Activated naive CD8-positive, alpha-beta T cell treated with anti-CD3 and anti-CD28 coated beads, Interleukin-2, amount 50 U/mL, for 24 hours (primary cell): ENCODE measurements at regions not wholly inside any gene's neighbourhood (a gene's known extent, or its start where the extent isn't known, plus 50 kb on each side); places are given as distances from the start of the nearest gene placed in this dataset.
"Not testable (repeated sequence)": the region's sequence is repeated elsewhere in the genome, so short reads cannot be mapped to it uniquely, and the experiment has no call there.

ENCODE experiments used
- ATAC-seq: fragments of 150-1000 bp; cut with Tn5 transposase; one replicate; pipeline ENCODE4 v1.10.0; 2021
- DNase-seq: peaks from one replicate; pipeline ENCODE4 v3.0.0; 2021
- H3K27ac Mint-ChIP-seq: one replicate; pipeline ENCODE4 v1.8.0; 2021; ENCODE audit warnings: mild to moderate bottlenecking, mixed read lengths
- H3K27me3 Mint-ChIP-seq: one replicate; pipeline ENCODE4 v1.8.0; 2021; ENCODE audit warnings: mixed read lengths
- H3K36me3 Mint-ChIP-seq: one replicate; pipeline ENCODE4 v1.8.0; 2021; ENCODE audit warnings: low read depth, mixed read lengths
- H3K4me1 Mint-ChIP-seq: one replicate; pipeline ENCODE4 v1.8.0; 2021; ENCODE audit warnings: mixed read lengths
- H3K4me3 Mint-ChIP-seq: one replicate; pipeline ENCODE4 v1.8.0; 2021; ENCODE audit warnings: mild to moderate bottlenecking, moderate library complexity, mixed read lengths
- H3K9me3 Mint-ChIP-seq: one replicate; pipeline ENCODE4 v1.8.0; 2021; ENCODE audit warnings: mixed read lengths

DNA sequence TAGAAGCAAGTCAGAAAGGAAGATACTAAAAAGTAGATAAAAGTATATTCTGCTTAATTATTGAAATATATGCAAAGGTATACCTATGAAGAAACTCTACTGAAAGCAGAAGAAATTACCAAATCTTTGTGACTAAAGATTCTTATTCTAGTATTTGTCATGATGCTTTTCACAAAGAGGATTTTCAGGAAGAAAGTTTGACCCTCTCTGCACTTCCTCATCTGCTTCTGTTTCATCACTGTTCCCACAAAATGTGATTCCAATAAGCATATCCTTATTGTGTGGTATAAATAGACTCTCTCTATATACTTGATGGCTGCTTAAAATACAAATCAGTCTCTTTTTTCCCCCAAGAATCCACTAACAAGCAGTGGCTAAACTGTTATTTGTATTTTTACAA lies 2139.6 kb upstream of the ACO1 start:
- Mint-ChIP-seq H3K4me1 (no peaks in the 10 kb centered on the region), H3K27me3 (no peaks in the 10 kb centered on the region), H3K9me3 (no peaks in the 10 kb centered on the region), H3K27ac (no peak overlapping the region), H3K4me3 (no peak overlapping the region), H3K36me3 (no peaks in the 10 kb centered on the region)
- DNase-seq (no peak), ATAC-seq (no peak)

DNA sequence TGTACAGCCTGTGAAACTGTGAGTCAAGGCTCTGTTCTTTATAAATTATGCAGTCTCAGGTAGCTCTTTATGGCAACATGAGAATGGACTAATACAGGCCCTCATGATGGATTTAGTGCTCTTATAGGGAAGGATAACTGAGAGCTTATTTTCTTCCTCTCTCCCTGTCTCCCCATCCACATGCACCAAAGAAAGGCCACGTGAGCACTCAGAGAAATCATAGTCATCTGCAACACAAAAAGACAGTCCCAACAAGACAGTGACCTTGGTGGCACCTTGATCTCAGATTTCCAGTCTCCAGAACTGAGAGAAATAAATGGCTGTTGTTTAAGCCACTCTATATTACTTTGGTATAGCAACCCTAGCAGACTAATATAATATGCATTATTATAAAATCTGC lies 2133.6 kb upstream of the ACO1 start:
- ATAC-seq, result no peak
- no peaks in the 10 kb centered on the region for H3K27me3 Mint-ChIP-seq
- no peak overlapping the region for H3K27ac Mint-ChIP-seq
- no peaks in the 10 kb centered on the region for H3K36me3 Mint-ChIP-seq
- H3K4me3 Mint-ChIP-seq, result no peak overlapping the region
- no peaks in the 10 kb centered on the region for H3K4me1 Mint-ChIP-seq
- DNase-seq, result no peak
- no peaks in the 10 kb centered on the region for H3K9me3 Mint-ChIP-seq

DNA sequence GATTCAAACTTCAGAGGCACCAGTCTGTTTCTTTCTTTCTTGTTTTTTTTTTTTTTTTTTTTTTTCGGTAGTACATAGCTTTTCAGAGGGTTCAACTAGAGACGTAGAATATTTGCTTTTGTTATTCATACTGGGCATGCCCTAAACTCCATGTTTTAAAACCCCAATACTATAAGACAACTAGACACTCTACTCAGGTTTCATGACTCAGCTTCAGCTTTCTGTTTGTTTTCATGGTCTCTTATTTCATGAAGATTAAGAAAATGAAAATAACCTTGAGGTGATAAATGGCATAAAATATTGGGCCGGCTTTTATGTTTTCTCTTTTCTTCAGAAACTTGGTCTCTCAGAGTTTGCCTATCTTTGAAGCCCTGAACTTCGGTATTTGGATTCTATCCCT lies 2126.3 kb upstream of the ACO1 start:
- Mint-ChIP-seq H3K36me3 (no peaks in the 10 kb centered on the region), H3K9me3 (peaks cover 23% of the 10 kb centered on the region), H3K27ac (no peak overlapping the region), H3K27me3 (no peaks in the 10 kb centered on the region), H3K4me3 (no peak overlapping the region), H3K4me1 (no peaks in the 10 kb centered on the region)
- no peak for ATAC-seq
- no peak for DNase-seq

DNA sequence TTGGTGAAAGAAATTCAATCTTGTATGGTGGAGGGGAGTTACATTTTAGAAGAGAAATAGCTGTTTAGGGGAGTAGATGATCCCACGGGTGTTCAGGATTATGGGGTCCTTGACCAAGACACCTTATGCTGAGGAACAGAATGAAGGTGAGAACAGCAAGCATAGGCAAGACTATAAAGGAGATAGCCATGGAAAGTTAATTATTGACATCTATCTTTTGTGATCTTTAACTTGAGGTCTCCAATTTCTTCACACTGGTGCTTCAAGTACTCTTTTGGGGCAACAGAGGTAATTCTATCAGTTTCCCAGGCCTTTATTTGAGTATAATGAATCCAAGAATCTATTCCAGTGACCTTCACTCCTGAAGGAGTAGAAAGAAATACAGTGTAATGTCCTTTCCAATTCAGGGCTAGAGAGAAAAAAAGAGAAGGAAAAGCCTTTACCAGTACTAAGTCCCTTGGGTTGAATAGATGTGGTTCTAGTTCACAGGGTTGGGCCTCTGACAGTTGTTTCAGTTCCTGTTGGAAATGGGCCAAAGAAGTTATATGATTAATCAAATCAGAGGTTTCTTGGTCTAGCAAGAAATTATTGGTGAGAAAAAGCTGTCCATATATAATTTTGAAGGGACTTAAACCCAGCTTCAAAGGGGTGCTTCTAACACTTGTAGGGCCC lies 2104.1 kb upstream of the ACO1 start:
- peaks cover 6% of the 10 kb centered on the region for H3K9me3 Mint-ChIP-seq
- ATAC-seq (no peak), DNase-seq (no peak)
- no peak overlapping the region for H3K27ac Mint-ChIP-seq
- no peaks in the 10 kb centered on the region for H3K4me1 Mint-ChIP-seq
- no peaks in the 10 kb centered on the region for H3K36me3 Mint-ChIP-seq
- no peak overlapping the region for H3K4me3 Mint-ChIP-seq
- no peaks in the 10 kb centered on the region for H3K27me3 Mint-ChIP-seq

DNA sequence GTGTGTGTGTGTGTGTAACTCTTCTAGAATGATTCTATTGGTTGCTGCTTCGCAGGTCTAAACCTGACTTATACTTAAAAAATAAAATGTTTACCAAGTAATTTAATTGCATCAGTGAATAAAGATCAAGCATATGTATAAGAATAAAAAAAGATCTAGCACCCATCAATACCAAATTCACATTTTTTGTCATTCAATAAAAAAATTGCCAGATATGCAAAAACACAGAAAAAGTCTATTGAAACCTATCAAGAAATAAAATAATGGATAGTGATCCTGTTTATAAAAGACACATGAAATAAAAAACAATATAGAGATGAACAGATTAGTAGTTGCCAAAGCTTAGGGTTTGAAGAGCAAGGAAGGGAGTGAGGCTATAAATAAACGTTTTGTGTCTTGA lies 2095.0 kb upstream of the ACO1 start:
- DNase-seq (no peak), ATAC-seq (no peak)
- Mint-ChIP-seq H3K4me1 (no peaks in the 10 kb centered on the region), H3K9me3 (no peaks in the 10 kb centered on the region), H3K27ac (no peak overlapping the region), H3K27me3 (no peaks in the 10 kb centered on the region), H3K4me3 (no peak overlapping the region), H3K36me3 (no peaks in the 10 kb centered on the region)

DNA sequence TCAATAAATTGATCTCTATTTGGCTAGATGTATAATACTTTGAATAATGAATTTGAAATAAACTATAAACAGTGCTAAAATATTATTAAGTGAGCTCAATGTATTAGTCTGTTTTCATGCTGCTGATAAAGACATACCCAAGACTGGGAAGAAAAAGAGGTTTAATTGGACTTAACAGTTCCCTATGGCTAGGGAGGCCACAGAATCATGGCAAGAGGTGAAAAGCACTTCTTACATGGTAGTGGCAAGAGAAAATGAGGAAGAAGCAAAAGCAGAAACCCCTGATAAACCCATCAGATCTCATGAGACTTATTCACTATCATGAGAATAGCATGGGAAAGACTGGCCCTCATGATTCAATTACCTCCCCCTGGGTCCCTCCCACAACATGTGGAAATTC lies 2092.4 kb upstream of the ACO1 start:
- not testable (repeated sequence) for H3K4me3 Mint-ChIP-seq, H3K36me3 Mint-ChIP-seq, DNase-seq, H3K27me3 Mint-ChIP-seq, H3K9me3 Mint-ChIP-seq, ATAC-seq, H3K4me1 Mint-ChIP-seq, H3K27ac Mint-ChIP-seq

DNA sequence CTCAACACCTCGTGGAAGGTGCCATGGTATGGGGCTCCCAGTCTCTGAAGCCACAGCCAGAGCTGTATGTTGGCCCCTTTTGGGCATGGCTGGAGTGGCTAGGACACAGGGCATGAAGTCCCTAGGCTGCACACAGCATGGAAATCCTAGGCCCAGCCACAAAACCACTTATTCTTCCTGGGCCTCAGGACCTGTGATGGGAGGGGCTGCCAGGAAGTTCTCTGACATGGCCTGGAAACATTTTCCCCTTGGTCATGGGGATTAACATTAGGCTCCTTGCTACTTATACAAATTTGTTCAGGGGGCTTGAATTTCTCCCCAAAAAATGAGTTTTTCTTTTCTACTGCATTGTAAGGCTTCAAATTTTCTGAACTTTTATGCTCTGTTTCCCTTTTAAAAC lies 2091.2 kb upstream of the ACO1 start:
- Mint-ChIP-seq H3K9me3 (no peaks in the 10 kb centered on the region), H3K27me3 (no peaks in the 10 kb centered on the region), H3K4me1 (no peaks in the 10 kb centered on the region), H3K36me3 (no peaks in the 10 kb centered on the region), H3K27ac (no peak overlapping the region), H3K4me3 (no peak overlapping the region)
- no peak for ATAC-seq
- no peak for DNase-seq

DNA sequence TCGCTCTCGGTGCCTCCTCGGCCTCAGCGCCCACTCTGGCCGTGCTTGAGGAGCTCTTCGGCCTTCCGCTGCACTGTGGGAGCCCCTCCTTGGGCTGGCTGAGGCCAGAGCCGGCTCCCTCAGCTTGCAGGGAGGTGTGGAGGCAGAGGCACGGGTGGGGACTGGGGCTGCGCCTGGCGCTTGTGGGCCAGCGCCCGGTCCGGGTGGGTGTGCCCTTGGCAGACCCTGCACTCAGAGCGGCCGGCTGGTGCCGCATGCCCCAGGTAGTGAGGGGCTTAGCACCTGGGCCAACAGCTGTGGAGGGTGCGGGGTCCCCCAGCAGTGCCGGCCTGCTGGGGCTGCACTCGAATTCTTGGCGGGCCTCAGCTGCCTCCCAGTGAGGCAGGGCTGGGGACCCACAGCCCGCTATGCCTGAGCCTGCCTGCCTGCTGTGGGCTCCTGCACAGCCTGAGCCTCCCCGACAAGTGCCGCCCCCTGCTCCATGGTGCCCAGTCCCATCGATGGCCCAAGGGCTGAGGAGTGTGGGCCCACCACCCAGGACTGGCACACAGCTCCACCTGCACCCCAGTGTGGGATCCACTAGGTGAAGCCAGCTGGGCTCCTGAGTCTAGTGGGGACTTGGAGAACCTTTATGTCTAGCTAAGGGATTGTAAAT lies 2085.2 kb upstream of the ACO1 start:
- no peaks in the 10 kb centered on the region for H3K27me3 Mint-ChIP-seq
- H3K27ac Mint-ChIP-seq, result no peak overlapping the region

DNA sequence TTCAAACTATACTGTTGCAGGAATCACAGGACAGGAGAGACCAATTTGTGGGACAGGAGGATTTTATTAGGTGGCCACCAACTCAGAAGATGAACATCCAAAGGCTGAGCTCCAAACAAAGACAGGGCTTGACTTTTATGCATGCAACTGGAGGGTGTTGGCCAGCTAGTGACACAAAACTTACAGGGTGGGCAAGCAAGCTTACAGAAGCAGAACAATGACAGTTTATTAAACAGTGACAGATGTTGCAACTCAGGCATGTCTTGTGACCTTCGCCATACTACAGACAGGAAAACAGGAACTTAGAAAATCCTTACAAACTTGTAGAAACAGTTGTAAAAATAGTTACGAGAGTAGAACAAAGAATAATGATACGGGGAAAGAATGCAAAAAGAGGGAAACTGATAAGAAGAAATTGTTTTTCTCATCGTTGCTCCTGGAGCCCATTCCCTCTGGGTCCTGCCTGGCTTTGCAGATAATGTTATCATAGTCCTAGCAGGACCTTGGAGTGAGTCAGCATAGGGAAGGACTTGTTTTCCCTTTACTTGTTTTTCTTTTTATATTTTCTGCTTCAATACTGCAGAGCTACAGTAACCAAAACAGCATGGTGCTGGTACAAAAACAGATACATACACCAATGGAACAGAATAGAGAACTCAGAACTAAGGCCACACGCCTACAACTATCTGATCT lies 2083.0 kb upstream of the ACO1 start:
- ATAC-seq, result no peak

More for the DNA sequence above, 2085.2 kb upstream of the ACO1 start:
- H3K4me1 Mint-ChIP-seq, result no peaks in the 10 kb centered on the region
- DNase-seq, result no peak
- H3K4me3 Mint-ChIP-seq, result no peak overlapping the region
- ATAC-seq, result no peak
- H3K9me3 Mint-ChIP-seq, result peaks cover 6% of the 10 kb centered on the region
- no peaks in the 10 kb centered on the region for H3K36me3 Mint-ChIP-seq

DNA sequence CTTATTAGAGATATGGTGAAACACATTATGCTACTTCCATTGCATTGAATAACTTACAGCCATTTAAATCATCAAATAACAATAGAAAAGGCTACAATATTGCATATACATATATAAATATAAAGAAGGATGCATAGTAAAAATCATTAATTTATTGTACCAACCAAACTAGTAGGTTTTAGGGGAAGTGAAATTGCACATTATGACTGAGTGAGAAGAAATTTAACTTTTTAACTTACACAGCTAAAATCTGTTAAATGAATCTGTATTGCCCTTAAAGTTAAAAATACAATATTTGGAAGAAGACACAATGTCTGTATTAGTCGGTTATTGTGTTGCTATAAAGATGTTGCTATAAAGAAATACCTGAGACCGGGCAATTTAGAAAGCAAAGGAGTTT lies 2073.7 kb upstream of the ACO1 start:
- no peak overlapping the region for H3K4me3 Mint-ChIP-seq
- no peaks in the 10 kb centered on the region for H3K36me3 Mint-ChIP-seq

More for the DNA sequence above, 2083.0 kb upstream of the ACO1 start:
- no peak for DNase-seq
- H3K27ac Mint-ChIP-seq, result no peak overlapping the region
- no peaks in the 10 kb centered on the region for H3K27me3 Mint-ChIP-seq
- H3K36me3 Mint-ChIP-seq, result no peaks in the 10 kb centered on the region
- H3K4me3 Mint-ChIP-seq, result no peak overlapping the region
- H3K4me1 Mint-ChIP-seq, result no peaks in the 10 kb centered on the region
- H3K9me3 Mint-ChIP-seq, result peaks cover 9% of the 10 kb centered on the region

DNA sequence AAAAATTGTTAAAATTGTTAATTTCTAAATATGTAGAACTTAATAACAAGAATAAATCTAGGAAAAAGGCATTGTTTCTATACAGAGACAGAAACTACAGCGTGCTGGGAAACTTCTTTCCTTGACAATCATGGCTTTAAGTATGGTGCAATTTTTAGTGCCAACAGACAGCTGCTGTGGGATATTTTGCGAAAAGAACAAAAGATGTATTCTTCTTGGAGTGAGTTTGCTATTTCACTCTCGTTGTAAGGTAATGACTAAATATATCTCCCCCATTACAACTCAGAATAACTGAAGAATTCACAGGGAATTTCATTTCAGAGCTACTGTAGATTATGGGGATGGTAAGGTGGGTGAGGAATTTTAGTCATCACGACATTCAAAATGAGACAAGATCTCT lies 2055.0 kb upstream of the ACO1 start:
- H3K27me3 Mint-ChIP-seq, result no peaks in the 10 kb centered on the region
- no peak overlapping the region for H3K4me3 Mint-ChIP-seq

More for the DNA sequence above, 2073.7 kb upstream of the ACO1 start:
- H3K9me3 Mint-ChIP-seq, result peaks cover 6% of the 10 kb centered on the region
- no peak for DNase-seq
- no peak overlapping the region for H3K27ac Mint-ChIP-seq
- no peaks in the 10 kb centered on the region for H3K27me3 Mint-ChIP-seq
- H3K4me1 Mint-ChIP-seq, result no peaks in the 10 kb centered on the region
- ATAC-seq, result no peak

DNA sequence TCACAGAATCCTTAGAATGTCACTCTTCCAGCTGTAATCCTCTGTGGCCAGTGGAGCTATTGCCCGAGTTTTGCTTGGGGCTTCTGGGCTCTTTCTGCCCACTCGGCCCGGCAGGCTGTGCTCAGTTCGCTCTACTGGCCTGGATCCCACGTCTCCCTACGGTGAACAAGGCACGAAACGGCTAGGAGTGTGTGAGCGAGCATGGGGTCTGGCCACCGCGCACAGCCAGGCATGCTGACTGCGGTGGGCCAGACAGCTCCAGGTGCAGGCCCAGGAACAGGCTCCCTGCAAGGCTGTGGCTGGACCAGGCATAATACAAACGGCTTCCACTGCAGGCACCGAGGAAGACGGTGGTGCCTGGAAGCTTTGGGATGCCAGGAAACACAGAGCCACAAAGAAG lies 2035.5 kb upstream of the ACO1 start:
- no peaks in the 10 kb centered on the region for H3K4me1 Mint-ChIP-seq
- no peaks in the 10 kb centered on the region for H3K36me3 Mint-ChIP-seq
- H3K9me3 Mint-ChIP-seq, result peaks cover 4% of the 10 kb centered on the region
- DNase-seq (no peak), ATAC-seq (no peak)
- H3K27ac Mint-ChIP-seq, result no peak overlapping the region
- H3K27me3 Mint-ChIP-seq, result no peaks in the 10 kb centered on the region
- no peak overlapping the region for H3K4me3 Mint-ChIP-seq

More for the DNA sequence above, 2055.0 kb upstream of the ACO1 start:
- DNase-seq (no peak), ATAC-seq (no peak)
- Mint-ChIP-seq H3K36me3 (no peaks in the 10 kb centered on the region), H3K9me3 (no peaks in the 10 kb centered on the region), H3K27ac (no peak overlapping the region), H3K4me1 (no peaks in the 10 kb centered on the region)

DNA sequence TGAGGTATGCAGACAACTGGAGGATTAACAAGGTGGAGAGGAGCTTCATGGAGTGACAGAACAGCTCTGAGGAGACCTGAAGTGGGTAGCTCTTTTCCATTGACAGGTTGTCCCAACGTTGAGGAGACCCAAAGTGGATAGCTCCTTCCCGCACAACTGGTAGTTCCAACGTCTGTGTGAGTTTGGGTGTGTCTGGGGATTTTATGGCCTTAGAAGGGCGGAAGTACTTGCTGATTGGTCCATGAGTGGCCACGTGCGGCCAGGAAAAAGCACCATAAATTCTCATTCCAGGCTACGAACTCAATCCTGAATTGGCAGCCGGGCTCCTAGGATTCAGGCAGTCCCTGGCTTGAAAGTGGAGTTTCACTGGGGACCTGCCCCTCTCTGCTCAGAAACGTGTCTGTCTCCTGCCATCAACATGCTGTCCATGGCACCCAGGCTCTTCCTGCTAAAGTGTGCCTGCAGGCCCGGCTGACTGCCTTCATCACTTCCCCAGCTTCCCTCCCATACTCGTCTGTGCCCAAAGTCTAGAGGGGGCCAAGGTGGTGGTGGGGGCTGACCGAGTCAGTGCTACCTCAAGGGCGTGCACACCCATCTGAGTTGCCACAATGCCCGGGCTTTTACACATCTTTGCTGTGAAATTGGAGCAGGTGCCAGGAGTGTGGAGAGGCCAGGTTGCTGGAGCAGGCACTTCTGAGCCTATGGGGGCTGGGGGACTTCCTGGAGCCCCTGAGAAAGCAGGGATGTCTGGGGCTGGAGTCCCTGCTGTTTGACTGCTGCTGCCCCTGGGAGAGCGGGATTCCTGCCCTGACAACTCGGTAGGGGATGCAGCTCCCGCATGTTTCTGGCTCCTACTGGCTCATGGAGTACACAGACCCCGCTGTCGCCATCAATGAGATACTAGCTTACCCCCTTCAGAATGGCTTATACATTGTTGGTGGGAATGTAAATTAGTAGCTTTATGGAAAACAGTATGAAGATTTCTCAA lies 2034.6 kb upstream of the ACO1 start:
- Mint-ChIP-seq H3K9me3 (peaks cover 4% of the 10 kb centered on the region), H3K27me3 (no peaks in the 10 kb centered on the region), H3K36me3 (no peaks in the 10 kb centered on the region), H3K4me1 (no peaks in the 10 kb centered on the region), H3K4me3 (no peak overlapping the region), H3K27ac (no peak overlapping the region)
- ATAC-seq, result no peak
- no peak for DNase-seq

DNA sequence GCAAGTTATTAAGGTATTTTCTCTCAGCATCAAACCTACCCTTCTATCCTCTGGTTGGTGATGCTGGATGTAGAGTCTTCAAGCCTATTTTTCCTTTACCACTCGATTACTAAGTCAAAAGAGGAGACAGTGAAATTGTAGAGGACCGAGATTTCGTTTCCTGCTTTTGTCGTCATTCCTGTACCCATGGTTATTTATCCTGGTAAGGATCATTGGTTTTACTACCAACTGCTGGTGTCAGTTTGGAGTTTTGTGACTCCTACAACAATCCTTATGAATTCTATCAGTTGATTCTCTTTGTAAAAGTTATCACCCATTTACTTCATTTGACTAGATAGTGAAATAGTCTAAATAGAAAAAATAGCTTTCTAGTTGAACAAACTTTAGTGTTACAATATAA lies 2028.2 kb upstream of the ACO1 start:
- Mint-ChIP-seq H3K9me3 (no peaks in the 10 kb centered on the region), H3K27me3 (no peaks in the 10 kb centered on the region), H3K36me3 (no peaks in the 10 kb centered on the region), H3K4me1 (no peaks in the 10 kb centered on the region), H3K27ac (no peak overlapping the region), H3K4me3 (no peak overlapping the region)
- ATAC-seq (no peak), DNase-seq (no peak)
